HG03196 (cell line): ENCODE measurements at regions not wholly inside any gene's neighbourhood (a gene's known extent, or its start where the extent isn't known, plus 50 kb on each side); places are given as distances from the start of the nearest gene placed in this dataset.
A peak's percentile ranks its signal among the peaks of the same experiment; 100 is the strongest.

ENCODE experiments used
- ATAC-seq: cut with Tn5 transposase; IDR thresholded peaks from one replicate; pipeline ENCODE4 v1.9.1; 2021; ENCODE audit not compliant: unreplicated experiment

- ATAC-seq, result no peak
These were observed 296.6 kb downstream of the MAF start for GRCh38 chr16:79303959-79304387.

DNA sequence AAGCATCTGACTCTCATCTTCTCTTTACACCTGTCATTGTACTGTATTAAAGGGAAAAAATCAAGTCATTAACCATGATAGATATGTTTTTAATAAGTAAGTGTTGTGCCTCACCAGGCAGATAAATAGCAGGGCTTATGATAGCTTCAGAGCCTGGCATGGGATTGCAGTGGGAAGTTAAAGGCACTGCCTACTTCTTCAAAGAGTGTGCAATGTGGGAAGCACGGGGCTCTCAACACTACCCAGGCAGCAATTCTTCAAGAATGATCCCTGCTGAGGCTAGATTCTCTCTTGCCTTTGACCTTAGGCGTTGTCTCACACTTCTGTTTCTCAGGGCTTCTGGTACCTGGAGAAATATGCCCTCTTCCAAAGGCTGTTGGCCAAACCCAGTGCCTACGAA, 297.3 kb downstream of the MAF start:
- no peak for ATAC-seq

DNA sequence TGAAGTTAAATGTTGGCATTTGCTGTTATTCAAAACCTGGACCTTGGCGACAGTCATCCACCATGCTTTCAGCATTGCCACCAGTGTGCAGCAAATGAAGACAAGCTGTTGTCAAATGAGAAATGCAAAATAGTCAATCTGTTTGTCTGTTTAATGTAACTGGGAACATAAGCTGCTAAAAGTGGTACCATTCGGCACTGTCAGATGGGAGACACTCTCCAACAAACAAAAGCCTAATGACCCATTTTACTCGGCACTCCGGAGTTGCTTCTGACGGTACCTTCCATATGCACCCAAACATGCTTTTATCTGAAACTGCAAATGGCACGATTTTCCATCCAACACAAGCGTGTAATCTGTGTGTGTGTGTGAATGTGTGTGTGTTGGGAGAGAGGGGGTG, 297.8 kb downstream of the MAF start:
- no peak for ATAC-seq

GRCh38 chr16:79301051-79301450, 299.5 kb downstream of the MAF start:
- ATAC-seq, result no peak

DNA sequence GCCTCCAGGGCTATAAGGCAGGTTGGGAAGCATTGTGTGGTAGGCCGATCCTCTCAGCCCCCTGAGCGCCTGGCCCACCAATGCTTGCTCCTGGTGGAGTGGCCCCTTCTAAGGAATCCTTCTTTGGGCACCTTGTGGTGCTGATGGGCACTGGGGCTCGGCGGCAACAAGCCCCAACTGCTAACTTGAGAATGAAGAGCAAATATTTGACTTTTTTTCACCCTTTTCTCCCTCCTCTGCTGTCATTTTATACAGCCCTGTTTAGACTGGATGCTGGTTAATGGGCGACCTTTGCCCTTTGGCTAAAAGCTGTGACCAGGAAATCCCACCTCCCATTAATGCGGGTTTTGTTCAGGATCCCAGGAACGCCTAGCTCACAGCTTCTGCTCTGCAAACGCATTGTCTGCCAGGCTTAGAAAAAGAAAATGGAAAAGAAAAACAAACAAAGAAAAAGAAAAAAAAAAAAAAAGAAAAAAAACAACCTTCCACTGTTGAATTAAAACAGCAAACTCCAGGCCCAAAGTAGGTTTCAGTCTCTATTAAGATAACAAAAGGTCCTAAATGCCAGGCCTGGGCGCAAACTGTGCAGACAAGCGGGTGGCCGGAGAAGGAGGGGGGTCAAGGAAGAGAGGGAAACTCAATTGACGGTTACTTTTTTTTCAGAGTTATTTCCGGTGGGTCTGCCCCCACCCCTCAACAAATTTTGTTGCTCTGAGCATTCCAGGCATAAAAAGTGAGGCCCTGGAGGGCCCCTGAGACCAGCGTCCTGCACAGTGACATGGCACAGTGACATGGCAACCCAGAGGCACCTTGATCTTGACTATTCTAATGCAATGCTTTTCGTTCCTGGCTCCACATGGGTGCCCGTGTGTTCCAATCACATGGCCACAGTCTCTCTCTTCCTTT, 301.4 kb downstream of the MAF start:
- no peak for ATAC-seq

- no peak for ATAC-seq
These were observed 302.1 kb downstream of the MAF start for GRCh38 chr16:79298476-79298875.

- ATAC-seq, result no peak
These were observed 302.7 kb downstream of the MAF start for GRCh38 chr16:79297805-79298204.

GRCh38 chr16:79297296-79297695, 303.2 kb downstream of the MAF start:
- no peak for ATAC-seq

DNA sequence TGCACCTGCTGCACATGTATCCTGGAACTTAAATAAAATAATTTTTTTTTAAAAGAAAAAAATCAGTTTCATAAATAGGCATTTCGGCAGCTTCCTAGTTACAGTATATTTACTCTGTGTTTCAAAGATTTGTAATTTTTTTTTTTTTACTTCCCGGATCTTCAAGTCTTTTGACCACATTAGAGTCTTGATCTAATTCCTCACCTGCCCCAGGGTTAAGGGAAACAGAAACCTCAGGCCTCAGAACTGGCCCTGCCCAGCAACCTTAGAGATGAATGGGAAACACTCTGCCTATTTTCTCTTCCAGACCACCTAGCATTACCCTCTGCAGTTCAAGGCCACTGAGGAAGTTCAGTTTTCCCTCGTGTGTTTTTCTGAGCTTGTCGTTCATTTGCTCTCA, 304.0 kb downstream of the MAF start:
- ATAC-seq, result no peak

DNA sequence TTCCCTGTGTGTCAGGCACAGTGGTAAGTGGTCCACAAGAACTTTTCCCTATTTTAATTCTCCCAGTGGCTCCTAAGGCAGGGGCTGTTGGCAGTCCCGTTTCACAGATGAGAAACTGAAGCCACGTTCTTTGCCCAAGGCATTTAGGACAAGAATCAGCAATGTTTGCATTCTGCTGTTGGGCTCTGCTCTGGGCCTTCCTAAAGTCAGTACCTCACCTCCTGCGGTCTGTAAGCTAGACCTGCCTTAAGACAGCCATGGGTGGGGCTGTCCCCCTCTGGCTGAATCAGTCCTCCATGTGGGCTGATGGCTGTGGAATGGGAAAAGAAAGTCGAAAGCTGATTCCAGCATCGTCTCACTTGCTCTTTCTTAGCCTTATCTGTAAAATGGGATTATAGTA, 304.8 kb downstream of the MAF start:
- no peak for ATAC-seq

GRCh38 chr16:79295162-79295561, 305.4 kb downstream of the MAF start:
- ATAC-seq, result no peak

- no peak for ATAC-seq
These were observed 306.0 kb downstream of the MAF start for GRCh38 chr16:79294568-79294967.

GRCh38 chr16:79293836-79294460, 306.6 kb downstream of the MAF start:
- no peak for ATAC-seq

GRCh38 chr16:79288066-79288465, 312.5 kb downstream of the MAF start:
- ATAC-seq, result no peak

GRCh38 chr16:79287424-79287917, 313.1 kb downstream of the MAF start:
- ATAC-seq, result peak; percentile 12

- ATAC-seq, result peak; percentile 86
These were observed 313.7 kb downstream of the MAF start for GRCh38 chr16:79286646-79287423.

- ATAC-seq, result no peak
These were observed 315.8 kb downstream of the MAF start for GRCh38 chr16:79284766-79285165.

- no peak for ATAC-seq
These were observed 317.0 kb downstream of the MAF start for GRCh38 chr16:79283578-79283977.

DNA sequence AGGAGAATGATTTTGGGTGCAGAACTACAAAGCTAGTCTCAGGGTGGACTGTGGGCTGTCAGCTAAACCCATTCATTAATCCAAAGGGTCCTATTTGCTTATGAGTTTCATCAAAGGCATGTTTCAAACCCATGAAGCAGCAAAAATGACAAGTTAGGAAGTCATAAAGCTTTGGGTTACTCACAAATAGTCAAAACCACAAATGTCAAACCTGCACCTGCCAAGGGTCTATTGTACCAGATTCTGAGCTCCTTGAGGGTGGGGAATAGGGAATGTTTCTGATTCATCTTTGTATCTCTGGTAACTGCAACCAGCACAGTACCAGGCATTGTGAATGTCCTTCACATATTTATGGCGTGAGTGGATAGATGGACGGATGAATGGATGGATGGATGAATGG, 317.7 kb downstream of the MAF start:
- ATAC-seq, result no peak

DNA sequence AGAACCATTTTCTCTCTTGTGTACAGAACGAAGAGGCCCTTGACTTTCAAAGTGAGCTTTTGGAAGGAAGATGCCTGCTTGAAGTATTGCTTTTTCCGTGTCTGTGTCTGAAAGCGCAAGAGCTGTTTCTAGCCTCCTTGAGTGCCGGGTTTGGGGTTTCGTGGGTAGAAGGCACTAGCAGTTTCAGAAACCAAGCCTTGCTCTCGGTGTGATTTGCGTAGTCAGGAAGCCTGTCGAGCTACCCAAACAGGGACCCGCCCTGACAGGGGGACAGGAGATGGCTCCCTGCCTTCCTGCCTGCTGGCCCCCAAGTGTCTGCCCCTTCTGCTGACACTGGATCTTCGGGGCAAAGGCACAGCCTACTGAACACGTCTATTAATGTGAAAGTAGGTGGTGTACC, 322.0 kb downstream of the MAF start:
- no peak for ATAC-seq

GRCh38 chr16:79276501-79276900, 324.0 kb downstream of the MAF start:
- ATAC-seq, result no peak

GRCh38 chr16:79274264-79274663, 326.3 kb downstream of the MAF start:
- ATAC-seq, result no peak
